ENCODE measurements at regions not wholly inside any gene's neighbourhood (a gene's known extent, or its start where the extent isn't known, plus 50 kb on each side); places are given as distances from the start of the nearest gene placed in this dataset.

DNA sequence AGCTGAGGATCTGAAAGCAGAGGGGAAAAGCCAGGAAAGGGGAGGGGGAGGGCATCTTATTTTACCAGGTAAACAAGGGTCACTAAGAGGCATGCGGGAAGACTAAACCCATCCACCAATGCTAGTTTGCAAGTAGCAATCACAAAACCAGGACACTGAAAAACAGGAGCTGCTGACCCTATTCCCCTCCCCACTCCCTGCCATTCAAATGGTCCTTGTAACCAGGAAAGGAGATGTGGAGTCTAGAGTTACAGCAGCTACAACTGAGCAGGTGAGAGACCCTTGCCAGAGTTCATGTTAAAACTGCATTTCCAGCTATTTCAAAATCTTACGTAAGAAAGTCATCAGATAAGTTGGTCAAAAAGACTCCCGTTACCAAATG, 85.3 kb upstream of the SIMC1 start:
- TF ChIP-seq TCF12 (IDR thresholded peaks at IDR 0.05; ENCODE audit: low read depth) (no peak), CREB1 (IDR thresholded peaks at IDR 0.05; ENCODE audit: low read depth) (no peak), CEBPB (IDR thresholded peaks at IDR 0.05) (no peak), YY1 (IDR thresholded peaks at IDR 0.05; ENCODE audit: low read depth) (no peak), NFIC (IDR thresholded peaks at IDR 0.05) (no peak), RAD21 (IDR thresholded peaks at IDR 0.05; ENCODE audit: low read depth) (no peak), TEAD4 (IDR thresholded peaks at IDR 0.05) (no peak), EP300 (IDR thresholded peaks at IDR 0.05; ENCODE audit: borderline replicate concordance) (no peak), ZBTB7A (IDR thresholded peaks at IDR 0.05; ENCODE audit: low read depth) (no peak)
- TF ChIP-seq, protein P1, sequence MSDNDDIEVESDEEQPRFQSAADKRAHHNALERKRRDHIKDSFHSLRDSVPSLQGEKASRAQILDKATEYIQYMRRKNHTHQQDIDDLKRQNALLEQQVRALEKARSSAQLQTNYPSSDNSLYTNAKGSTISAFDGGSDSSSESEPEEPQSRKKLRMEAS (IDR thresholded peaks at IDR 0.05), result no peak

DNA sequence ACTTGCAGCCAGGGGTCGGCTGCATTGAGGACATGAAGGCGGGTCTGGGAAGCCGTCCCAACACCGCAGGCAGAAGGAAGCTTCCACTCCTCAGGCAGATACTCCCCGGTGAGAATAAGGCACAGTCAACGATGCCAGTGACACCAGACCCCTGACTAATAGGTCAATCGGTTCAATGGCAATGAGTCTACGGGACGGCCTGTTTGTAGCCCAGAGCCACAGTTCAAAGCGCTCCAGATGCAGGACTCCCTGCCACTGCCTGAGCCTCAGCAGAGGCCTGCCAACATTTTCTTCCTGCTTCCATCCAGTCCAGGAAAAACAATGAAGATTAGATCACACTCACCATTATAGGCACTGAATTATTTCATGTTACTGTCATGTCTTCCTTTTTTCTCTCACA, 84.5 kb upstream of the SIMC1 start:
- TF ChIP-seq, protein P2, sequence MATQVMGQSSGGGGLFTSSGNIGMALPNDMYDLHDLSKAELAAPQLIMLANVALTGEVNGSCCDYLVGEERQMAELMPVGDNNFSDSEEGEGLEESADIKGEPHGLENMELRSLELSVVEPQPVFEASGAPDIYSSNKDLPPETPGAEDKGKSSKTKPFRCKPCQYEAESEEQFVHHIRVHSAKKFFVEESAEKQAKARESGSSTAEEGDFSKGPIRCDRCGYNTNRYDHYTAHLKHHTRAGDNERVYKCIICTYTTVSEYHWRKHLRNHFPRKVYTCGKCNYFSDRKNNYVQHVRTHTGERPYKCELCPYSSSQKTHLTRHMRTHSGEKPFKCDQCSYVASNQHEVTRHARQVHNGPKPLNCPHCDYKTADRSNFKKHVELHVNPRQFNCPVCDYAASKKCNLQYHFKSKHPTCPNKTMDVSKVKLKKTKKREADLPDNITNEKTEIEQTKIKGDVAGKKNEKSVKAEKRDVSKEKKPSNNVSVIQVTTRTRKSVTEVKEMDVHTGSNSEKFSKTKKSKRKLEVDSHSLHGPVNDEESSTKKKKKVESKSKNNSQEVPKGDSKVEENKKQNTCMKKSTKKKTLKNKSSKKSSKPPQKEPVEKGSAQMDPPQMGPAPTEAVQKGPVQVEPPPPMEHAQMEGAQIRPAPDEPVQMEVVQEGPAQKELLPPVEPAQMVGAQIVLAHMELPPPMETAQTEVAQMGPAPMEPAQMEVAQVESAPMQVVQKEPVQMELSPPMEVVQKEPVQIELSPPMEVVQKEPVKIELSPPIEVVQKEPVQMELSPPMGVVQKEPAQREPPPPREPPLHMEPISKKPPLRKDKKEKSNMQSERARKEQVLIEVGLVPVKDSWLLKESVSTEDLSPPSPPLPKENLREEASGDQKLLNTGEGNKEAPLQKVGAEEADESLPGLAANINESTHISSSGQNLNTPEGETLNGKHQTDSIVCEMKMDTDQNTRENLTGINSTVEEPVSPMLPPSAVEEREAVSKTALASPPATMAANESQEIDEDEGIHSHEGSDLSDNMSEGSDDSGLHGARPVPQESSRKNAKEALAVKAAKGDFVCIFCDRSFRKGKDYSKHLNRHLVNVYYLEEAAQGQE (IDR thresholded peaks at IDR 0.05; ENCODE audit: low read depth), result no peak
- TF ChIP-seq, protein P1 (IDR thresholded peaks at IDR 0.05), result no peak
- TF ChIP-seq RAD21 (IDR thresholded peaks at IDR 0.05; ENCODE audit: low read depth) (no peak), TAF1 (IDR thresholded peaks at IDR 0.05; ENCODE audit: low read depth) (no peak), FOXM1 (IDR thresholded peaks at IDR 0.05; ENCODE audit: borderline replicate concordance, low read depth) (no peak), NFIC (IDR thresholded peaks at IDR 0.05) (no peak)
- TF ChIP-seq, protein P3, sequence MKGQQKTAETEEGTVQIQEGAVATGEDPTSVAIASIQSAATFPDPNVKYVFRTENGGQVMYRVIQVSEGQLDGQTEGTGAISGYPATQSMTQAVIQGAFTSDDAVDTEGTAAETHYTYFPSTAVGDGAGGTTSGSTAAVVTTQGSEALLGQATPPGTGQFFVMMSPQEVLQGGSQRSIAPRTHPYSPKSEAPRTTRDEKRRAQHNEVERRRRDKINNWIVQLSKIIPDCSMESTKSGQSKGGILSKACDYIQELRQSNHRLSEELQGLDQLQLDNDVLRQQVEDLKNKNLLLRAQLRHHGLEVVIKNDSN (IDR thresholded peaks at IDR 0.05), result no peak

DNA sequence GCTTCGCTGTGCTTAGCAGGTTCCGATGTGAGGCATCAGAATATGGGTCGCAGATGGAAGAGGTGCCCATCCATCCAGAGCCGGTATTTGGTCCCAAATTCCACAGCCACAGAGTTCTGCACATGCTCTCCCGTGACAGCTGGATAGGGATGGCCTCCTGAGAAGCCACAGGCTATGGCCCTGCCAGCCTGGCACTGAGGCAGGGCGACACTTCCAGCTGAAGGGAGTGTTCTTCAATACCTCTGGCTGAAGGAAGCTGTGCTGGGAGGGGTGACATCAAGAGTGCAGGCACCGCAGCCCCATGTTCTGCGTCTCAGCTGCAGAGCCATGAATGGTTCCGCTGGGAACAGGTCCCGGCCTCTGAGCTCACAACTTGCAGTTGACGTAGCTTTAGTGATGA, 83.4 kb upstream of the SIMC1 start:
- no peak for TF ChIP-seq FOXM1 (IDR thresholded peaks at IDR 0.05; ENCODE audit: borderline replicate concordance, low read depth)
- TF ChIP-seq RAD21 (IDR thresholded peaks at IDR 0.05; ENCODE audit: low read depth), result no peak
- TF ChIP-seq YY1 (IDR thresholded peaks at IDR 0.05; ENCODE audit: low read depth), result no peak
- no peak for TF ChIP-seq EGR1 (IDR thresholded peaks at IDR 0.05)
- TF ChIP-seq EP300 (IDR thresholded peaks at IDR 0.05; ENCODE audit: borderline replicate concordance), result no peak
- TF ChIP-seq NFIC (IDR thresholded peaks at IDR 0.05), result no peak
- TF ChIP-seq CEBPB (IDR thresholded peaks at IDR 0.05), result no peak
- TF ChIP-seq, protein P1 (IDR thresholded peaks at IDR 0.05), result no peak
- TF ChIP-seq, protein P3 (IDR thresholded peaks at IDR 0.05), result no peak
- TF ChIP-seq ZBTB7A (IDR thresholded peaks at IDR 0.05; ENCODE audit: low read depth), result no peak
- TF ChIP-seq, protein P2 (IDR thresholded peaks at IDR 0.05; ENCODE audit: low read depth), result no peak
- no peak for TF ChIP-seq TEAD4 (IDR thresholded peaks at IDR 0.05)
- TF ChIP-seq CREB1 (IDR thresholded peaks at IDR 0.05; ENCODE audit: low read depth), result no peak
- TF ChIP-seq TAF1 (IDR thresholded peaks at IDR 0.05; ENCODE audit: low read depth), result no peak
- TF ChIP-seq TCF12 (IDR thresholded peaks at IDR 0.05; ENCODE audit: low read depth), result no peak

DNA sequence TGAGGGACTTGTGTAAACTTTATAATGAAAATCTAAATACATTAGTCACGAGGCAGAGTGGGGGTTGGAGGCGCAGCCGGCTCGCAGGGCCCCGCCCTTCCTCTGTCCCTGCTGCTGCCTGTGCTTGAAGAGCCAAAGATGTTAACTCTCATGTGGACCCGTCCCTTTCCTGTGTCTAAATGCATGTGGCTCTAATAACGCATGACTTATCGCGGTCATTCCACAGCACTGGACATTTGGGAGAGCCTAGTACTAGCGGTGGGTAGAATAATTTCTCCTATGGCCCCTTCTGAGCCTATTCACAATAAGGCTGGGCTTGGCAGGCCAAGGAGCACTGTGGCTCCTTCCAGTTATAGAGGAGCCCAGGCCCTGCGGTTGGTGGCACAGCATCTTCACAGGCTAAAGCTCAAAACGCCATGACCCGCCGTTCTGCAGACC, 82.3 kb upstream of the SIMC1 start:
- TF ChIP-seq EGR1 (IDR thresholded peaks at IDR 0.05) (no peak), FOXM1 (IDR thresholded peaks at IDR 0.05; ENCODE audit: borderline replicate concordance, low read depth) (no peak), NFIC (IDR thresholded peaks at IDR 0.05) (no peak), CEBPB (IDR thresholded peaks at IDR 0.05) (no peak), YY1 (IDR thresholded peaks at IDR 0.05; ENCODE audit: low read depth) (no peak), RAD21 (IDR thresholded peaks at IDR 0.05; ENCODE audit: low read depth) (no peak), TAF1 (IDR thresholded peaks at IDR 0.05; ENCODE audit: low read depth) (no peak), TCF12 (IDR thresholded peaks at IDR 0.05; ENCODE audit: low read depth) (no peak), EP300 (IDR thresholded peaks at IDR 0.05; ENCODE audit: borderline replicate concordance) (no peak), CREB1 (IDR thresholded peaks at IDR 0.05; ENCODE audit: low read depth) (no peak), ZBTB7A (IDR thresholded peaks at IDR 0.05; ENCODE audit: low read depth) (no peak), TEAD4 (IDR thresholded peaks at IDR 0.05) (no peak)
- TF ChIP-seq, protein P1 (IDR thresholded peaks at IDR 0.05), result no peak
- TF ChIP-seq, protein P2 (IDR thresholded peaks at IDR 0.05; ENCODE audit: low read depth), result no peak
- TF ChIP-seq, protein P3 (IDR thresholded peaks at IDR 0.05), result no peak
